Effector memory CD8-positive, alpha-beta T cell (primary cell): ENCODE measurements at regions not wholly inside any gene's neighbourhood (a gene's known extent, or its start where the extent isn't known, plus 50 kb on each side); places are given as distances from the start of the nearest gene placed in this dataset.

Source experiments
- ATAC-seq: fragments of 150-1000 bp; cut with Tn5 transposase; replicated peaks from 2 replicates; pipeline ENCODE4 v1.10.0; 2021; ENCODE audit warnings: mild to moderate bottlenecking, moderate library complexity
- DNase-seq, 3 experiments: peaks; one replicate each; pipeline ENCODE4 v3.0.0; 2021
- H3K27ac Mint-ChIP-seq, 2 donors: one replicate each; pipeline ENCODE4 v1.8.0; 2022; ENCODE audit warnings: mild to moderate bottlenecking in 2 of 2, mixed read lengths in 2 of 2, moderate library complexity in 2 of 2
- H3K27me3 Mint-ChIP-seq, 2 donors: one replicate each; pipeline ENCODE4 v1.8.0; 2022; ENCODE audit warnings: mixed read lengths in 2 of 2
- H3K36me3 Mint-ChIP-seq: one replicate; pipeline ENCODE4 v1.8.0; 2022; ENCODE audit warnings: mild to moderate bottlenecking, moderate library complexity, mixed read lengths; ENCODE audit not compliant: insufficient read depth
- H3K4me1 Mint-ChIP-seq, 2 donors: one replicate each; pipeline ENCODE4 v1.8.0; 2022; ENCODE audit warnings: low read depth in 2 of 2, mixed read lengths in 2 of 2
- H3K4me3 Mint-ChIP-seq, 2 donors: one replicate each; pipeline ENCODE4 v1.8.0; 2022; ENCODE audit warnings: mild to moderate bottlenecking in 2 of 2, mixed read lengths in 2 of 2, moderate library complexity in 2 of 2
- H3K9me3 Mint-ChIP-seq, 2 donors: one replicate each; pipeline ENCODE4 v1.8.0; 2022; ENCODE audit warnings: mixed read lengths in 2 of 2

GRCh38 chrX:148333989-148334388, 166.4 kb upstream of the AFF2 start:
- Mint-ChIP-seq H3K9me3 (no peaks in the 10 kb centered on the region), H3K27ac (peak overlapping the region; percentile 90 to 91), H3K4me3 (peak overlapping the region in 1 of 2 donors; percentile 49), H3K4me1 (peaks cover 11 to 17% of the 10 kb centered on the region in 2 donors), H3K27me3 (no peaks in the 10 kb centered on the region), H3K36me3 (no peaks in the 10 kb centered on the region)
- ATAC-seq (peak; percentile 29), DNase-seq (no peak)

- Mint-ChIP-seq H3K27ac (no peak overlapping the region), H3K27me3 (no peaks in the 10 kb centered on the region), H3K4me1 (peaks cover 17% of the 10 kb centered on the region in 2 donors), H3K9me3 (no peaks in the 10 kb centered on the region), H3K4me3 (no peak overlapping the region), H3K36me3 (no peaks in the 10 kb centered on the region)
- ATAC-seq: no peak
- DNase-seq: no peak
These were observed 162.5 kb upstream of the AFF2 start for GRCh38 chrX:148337873-148338272.

GRCh38 chrX:148354916-148355315, 145.5 kb upstream of the AFF2 start:
- H3K4me1 Mint-ChIP-seq: no peaks in the 10 kb centered on the region

GRCh38 chrX:148361641-148362040, 138.8 kb upstream of the AFF2 start:
- H3K27me3 Mint-ChIP-seq: no peaks in the 10 kb centered on the region

More at GRCh38 chrX:148354916-148355315, 145.5 kb upstream of the AFF2 start:
- Mint-ChIP-seq H3K4me3 (no peak overlapping the region), H3K36me3 (no peaks in the 10 kb centered on the region), H3K9me3 (peaks cover 0 to 4% of the 10 kb centered on the region in 2 donors), H3K27me3 (no peaks in the 10 kb centered on the region), H3K27ac (no peak overlapping the region)
- ATAC-seq: no peak
- no peak for DNase-seq

GRCh38 chrX:148363471-148364235, 136.8 kb upstream of the AFF2 start:
- H3K36me3 Mint-ChIP-seq: no peaks in the 10 kb centered on the region
- H3K9me3 Mint-ChIP-seq: no peaks in the 10 kb centered on the region
- no peak overlapping the region for H3K4me3 Mint-ChIP-seq
- DNase-seq (no peak), ATAC-seq (no peak)
- no peaks in the 10 kb centered on the region for H3K27me3 Mint-ChIP-seq
- H3K27ac Mint-ChIP-seq: no peak overlapping the region
- H3K4me1 Mint-ChIP-seq: no peaks in the 10 kb centered on the region

More at GRCh38 chrX:148361641-148362040, 138.8 kb upstream of the AFF2 start:
- Mint-ChIP-seq H3K27ac (no peak overlapping the region), H3K36me3 (no peaks in the 10 kb centered on the region), H3K4me1 (no peaks in the 10 kb centered on the region), H3K4me3 (no peak overlapping the region), H3K9me3 (peaks cover 0 to 4% of the 10 kb centered on the region in 2 donors)
- ATAC-seq (no peak), DNase-seq (no peak)

- H3K4me1 Mint-ChIP-seq: no peaks in the 10 kb centered on the region
These were observed 135.2 kb upstream of the AFF2 start for GRCh38 chrX:148365233-148365632.

GRCh38 chrX:148371291-148371690, 129.1 kb upstream of the AFF2 start:
- Mint-ChIP-seq H3K4me3 (no peak overlapping the region), H3K9me3 (no peaks in the 10 kb centered on the region), H3K27me3 (no peaks in the 10 kb centered on the region), H3K4me1 (no peaks in the 10 kb centered on the region), H3K27ac (no peak overlapping the region), H3K36me3 (no peaks in the 10 kb centered on the region)
- DNase-seq (no peak), ATAC-seq (no peak)

More at GRCh38 chrX:148365233-148365632, 135.2 kb upstream of the AFF2 start:
- H3K27ac Mint-ChIP-seq: no peak overlapping the region
- no peaks in the 10 kb centered on the region for H3K36me3 Mint-ChIP-seq
- ATAC-seq (no peak), DNase-seq (no peak)
- H3K4me3 Mint-ChIP-seq: no peak overlapping the region
- no peaks in the 10 kb centered on the region for H3K27me3 Mint-ChIP-seq
- H3K9me3 Mint-ChIP-seq: no peaks in the 10 kb centered on the region

- Mint-ChIP-seq H3K27me3 (no peaks in the 10 kb centered on the region), H3K36me3 (no peaks in the 10 kb centered on the region), H3K4me1 (no peaks in the 10 kb centered on the region), H3K4me3 (no peak overlapping the region), H3K27ac (no peak overlapping the region), H3K9me3 (no peaks in the 10 kb centered on the region)
- DNase-seq: no peak
- no peak for ATAC-seq
These were observed 127.5 kb upstream of the AFF2 start for GRCh38 chrX:148372925-148373324.

GRCh38 chrX:148376342-148376741, 124.1 kb upstream of the AFF2 start:
- Mint-ChIP-seq H3K4me1 (peaks cover 9 to 15% of the 10 kb centered on the region in 2 donors), H3K9me3 (no peaks in the 10 kb centered on the region), H3K27ac (no peak overlapping the region), H3K36me3 (no peaks in the 10 kb centered on the region), H3K4me3 (no peak overlapping the region), H3K27me3 (no peaks in the 10 kb centered on the region)
- ATAC-seq (no peak), DNase-seq (no peak)

- Mint-ChIP-seq H3K36me3 (no peaks in the 10 kb centered on the region), H3K27ac (peak overlapping the region; percentile 88 to 92), H3K4me1 (peaks cover 13 to 15% of the 10 kb centered on the region in 2 donors), H3K27me3 (no peaks in the 10 kb centered on the region), H3K9me3 (no peaks in the 10 kb centered on the region), H3K4me3 (peak overlapping the region; percentile 65 to 75)
- ATAC-seq: no peak
- DNase-seq: no peak
These were observed 120.3 kb upstream of the AFF2 start for GRCh38 chrX:148380107-148380506.

- Mint-ChIP-seq H3K4me1 (peaks cover 13 to 15% of the 10 kb centered on the region in 2 donors), H3K4me3 (peak overlapping the region; percentile 65 to 75), H3K27me3 (no peaks in the 10 kb centered on the region), H3K27ac (peak overlapping the region; percentile 88 to 92), H3K36me3 (no peaks in the 10 kb centered on the region), H3K9me3 (no peaks in the 10 kb centered on the region)
- peak; percentile 85 for ATAC-seq
- DNase-seq: peak; percentile 22 to 27 (median 24)
These were observed 119.5 kb upstream of the AFF2 start for GRCh38 chrX:148380650-148381561.

- H3K27me3 Mint-ChIP-seq: no peaks in the 10 kb centered on the region
- ATAC-seq: peak; percentile 16
- no peaks in the 10 kb centered on the region for H3K36me3 Mint-ChIP-seq
- H3K27ac Mint-ChIP-seq: peak overlapping the region; percentile 88 to 92
- peaks cover 13 to 15% of the 10 kb centered on the region in 2 donors for H3K4me1 Mint-ChIP-seq
- peak in 2 of 3 experiments; percentile 0 to 1 for DNase-seq
- H3K9me3 Mint-ChIP-seq: no peaks in the 10 kb centered on the region
- peak overlapping the region; percentile 65 to 75 for H3K4me3 Mint-ChIP-seq
These were observed 118.8 kb upstream of the AFF2 start for GRCh38 chrX:148381603-148382002.

- Mint-ChIP-seq H3K36me3 (no peaks in the 10 kb centered on the region), H3K4me1 (peaks cover 13 to 15% of the 10 kb centered on the region in 2 donors), H3K27ac (peak overlapping the region in 1 of 2 donors; percentile 92), H3K9me3 (no peaks in the 10 kb centered on the region), H3K27me3 (no peaks in the 10 kb centered on the region), H3K4me3 (no peak overlapping the region)
- ATAC-seq (no peak), DNase-seq (no peak)
These were observed 117.4 kb upstream of the AFF2 start for GRCh38 chrX:148382983-148383382.
